NCI-H748 (cell line): ENCODE measurements at regions not wholly inside any gene's neighbourhood (a gene's known extent, or its start where the extent isn't known, plus 50 kb on each side); places are given as distances from the start of the nearest gene placed in this dataset.
A peak's percentile ranks its signal among the peaks of the same experiment; 100 is the strongest.
"Not testable (repeated sequence)": the region's sequence is repeated elsewhere in the genome, so short reads cannot be mapped to it uniquely, and the experiment has no call there.

ENCODE experiments used
- DNase-seq: peaks from one replicate; lab custom pipeline; 2025; ENCODE audit not compliant: unreplicated experiment; lab: John Stamatoyannopoulos, UW

DNA sequence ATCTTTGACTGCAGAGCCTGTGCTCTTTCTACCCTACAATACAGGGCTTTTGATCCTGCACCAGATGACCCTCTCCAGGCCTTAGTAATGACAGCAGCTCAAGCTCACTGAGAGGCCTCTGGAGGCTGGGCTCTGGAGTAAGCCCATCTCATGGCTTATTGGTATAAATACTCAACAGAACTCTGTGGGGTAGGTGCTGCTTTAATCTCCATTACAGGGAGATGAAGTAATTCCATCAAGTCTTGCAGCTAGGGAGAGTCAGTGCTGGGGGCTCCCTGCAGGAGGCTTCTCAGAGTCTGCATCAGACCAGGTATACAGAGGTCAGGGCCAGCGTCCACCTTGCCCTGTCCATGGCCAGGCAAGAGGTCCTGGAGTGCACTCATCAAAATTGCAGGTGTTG, 89.2 kb upstream of the SLC6A11 start:
- DNase-seq, result no peak

DNA sequence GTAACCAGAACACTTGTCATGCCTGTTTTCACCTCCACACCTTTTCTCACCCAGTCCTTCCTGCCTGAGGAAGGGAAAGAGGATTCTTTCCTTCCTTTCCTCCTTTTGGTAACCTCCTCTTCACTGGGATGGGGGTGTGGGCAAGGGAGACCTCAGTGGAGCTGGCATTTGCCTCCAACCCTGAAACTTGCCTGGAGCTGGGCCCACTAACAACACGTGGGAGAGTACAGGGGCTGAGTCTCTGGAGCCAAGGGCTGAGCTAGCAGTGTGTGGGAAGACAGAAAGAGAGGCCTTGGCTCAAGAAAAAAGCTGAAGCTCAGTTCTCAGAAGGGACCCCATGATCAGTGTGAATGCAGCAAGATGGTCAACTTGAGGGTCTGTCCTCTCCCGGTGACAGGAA, 86.6 kb upstream of the SLC6A11 start:
- no peak for DNase-seq

DNA sequence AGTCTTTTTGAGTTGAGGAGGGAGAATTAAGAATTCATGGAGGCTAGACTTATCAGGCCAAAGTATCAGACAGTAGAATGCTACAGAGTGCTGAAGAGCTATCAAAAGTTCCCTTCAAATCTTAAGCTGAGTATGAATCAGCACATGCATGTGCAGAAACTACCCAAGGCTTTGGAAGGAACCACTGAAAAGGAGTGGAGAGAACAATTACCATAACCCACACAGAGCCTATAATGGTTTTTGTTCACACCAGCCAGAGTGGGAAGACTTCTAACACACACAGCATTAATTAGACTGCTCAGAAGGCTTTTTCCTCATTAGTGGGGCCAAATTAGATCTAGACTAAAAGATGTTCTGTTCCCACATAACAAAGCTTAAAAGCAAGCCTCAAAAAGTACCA, 83.7 kb upstream of the SLC6A11 start:
- no peak for DNase-seq

DNA sequence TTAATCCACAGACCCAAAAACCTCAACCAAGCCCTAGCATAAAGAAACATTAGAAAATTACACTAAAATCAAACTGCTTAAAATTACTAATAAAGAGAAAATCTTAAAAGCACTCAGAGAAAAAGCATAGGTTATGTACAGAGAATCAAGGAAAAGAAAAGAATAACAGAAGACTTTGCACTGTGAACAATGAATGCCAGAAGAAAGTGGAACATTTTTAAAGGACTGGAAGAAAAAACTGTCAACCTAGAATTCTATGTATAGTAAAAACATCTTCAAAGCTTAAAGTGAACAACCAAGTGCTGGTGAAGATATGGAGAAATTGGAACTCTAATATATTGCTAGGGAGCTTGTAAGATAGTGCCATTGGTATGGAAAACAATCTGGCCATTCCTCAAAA, 82.7 kb upstream of the SLC6A11 start:
- DNase-seq, result no peak

DNA sequence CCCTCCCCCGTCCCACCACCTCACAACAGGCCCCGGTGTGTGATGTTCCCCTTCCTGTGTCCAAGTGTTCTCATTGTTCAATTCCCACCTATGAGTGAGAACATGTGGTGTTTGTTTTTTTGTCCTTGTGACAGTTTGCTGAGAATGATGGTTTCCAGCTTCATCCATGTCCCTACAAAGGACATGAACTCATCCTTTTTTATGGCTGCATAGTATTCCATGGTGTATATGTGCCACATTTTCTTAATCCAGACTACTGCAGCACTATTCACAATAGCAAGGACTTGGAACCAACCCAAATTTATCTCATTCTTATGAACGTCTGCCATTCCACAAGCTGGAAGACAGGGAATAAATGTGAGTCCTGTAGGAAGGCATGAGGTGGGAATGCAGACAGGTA, 79.6 kb upstream of the SLC6A11 start:
- not testable (repeated sequence) for DNase-seq

DNA sequence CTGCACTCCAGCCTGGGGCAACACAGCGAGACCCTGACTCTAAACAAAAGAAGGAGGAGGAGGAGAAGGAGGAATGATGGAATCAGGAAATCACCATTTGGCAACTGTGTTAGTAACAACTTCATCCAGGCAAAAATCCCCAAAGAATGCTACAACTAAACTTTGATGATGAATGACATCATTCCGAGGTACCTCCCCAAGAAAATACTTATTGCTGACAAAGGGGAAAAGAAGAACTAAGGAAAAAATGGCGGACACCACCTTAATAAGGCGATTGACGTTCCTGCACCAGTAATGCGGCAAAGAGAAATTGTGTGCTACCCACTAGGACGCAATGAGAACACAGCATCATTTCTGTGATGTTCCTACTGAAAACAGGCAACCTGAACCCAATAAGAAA, 78.2 kb upstream of the SLC6A11 start:
- no peak for DNase-seq

DNA sequence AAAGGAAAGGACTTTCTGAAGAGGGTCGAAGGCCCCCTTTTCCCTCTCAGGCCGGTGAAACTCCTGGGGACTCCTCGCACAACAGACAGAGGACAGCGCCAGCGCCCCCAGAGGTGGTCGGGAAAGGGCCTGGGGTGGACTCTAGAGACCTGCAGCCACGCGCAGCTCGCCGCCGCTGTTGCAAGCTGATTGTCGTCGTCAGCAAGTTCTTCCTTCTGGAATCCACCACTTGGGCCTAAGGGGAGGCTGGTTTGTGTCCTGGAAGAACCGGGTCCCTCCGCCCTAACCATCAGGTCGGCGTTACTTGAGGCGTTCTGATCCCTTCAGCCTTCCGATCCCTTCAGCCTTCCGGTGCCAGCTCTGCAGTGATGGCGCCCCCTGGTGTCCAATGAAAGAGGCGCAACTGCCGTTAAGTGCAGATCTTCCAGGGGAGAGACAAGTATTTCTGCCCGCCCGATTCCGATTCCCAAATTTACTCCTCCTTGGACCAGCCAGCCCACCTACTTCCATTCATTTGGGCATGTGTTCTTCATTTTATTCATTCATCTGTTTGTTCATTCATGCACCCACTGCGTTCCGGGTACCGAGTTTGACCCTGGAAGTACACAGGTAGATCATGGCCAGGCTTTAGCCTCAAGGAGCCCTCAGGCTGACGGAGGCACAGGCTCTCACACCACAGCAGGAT, 77.2 kb upstream of the SLC6A11 start:
- DNase-seq, result peak; percentile 54

DNA sequence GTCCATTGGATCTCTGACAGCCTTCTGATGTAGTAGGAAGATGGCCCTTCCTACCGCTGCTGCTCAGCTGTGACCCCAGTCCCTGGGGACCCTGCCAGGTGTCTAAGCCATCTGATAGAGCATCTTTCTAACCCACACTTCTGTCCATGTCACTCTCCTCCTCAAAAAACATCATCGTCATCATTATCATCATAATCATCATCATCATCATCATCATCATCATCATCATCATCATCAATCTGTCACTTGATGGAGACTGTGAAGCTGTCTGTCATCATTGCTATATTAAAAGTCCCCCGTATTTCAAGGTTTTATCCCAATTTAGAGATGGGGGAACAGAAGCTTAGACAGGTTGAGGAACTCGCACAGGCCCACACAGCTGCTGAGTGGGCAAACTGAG, 75.1 kb upstream of the SLC6A11 start:
- no peak for DNase-seq

DNA sequence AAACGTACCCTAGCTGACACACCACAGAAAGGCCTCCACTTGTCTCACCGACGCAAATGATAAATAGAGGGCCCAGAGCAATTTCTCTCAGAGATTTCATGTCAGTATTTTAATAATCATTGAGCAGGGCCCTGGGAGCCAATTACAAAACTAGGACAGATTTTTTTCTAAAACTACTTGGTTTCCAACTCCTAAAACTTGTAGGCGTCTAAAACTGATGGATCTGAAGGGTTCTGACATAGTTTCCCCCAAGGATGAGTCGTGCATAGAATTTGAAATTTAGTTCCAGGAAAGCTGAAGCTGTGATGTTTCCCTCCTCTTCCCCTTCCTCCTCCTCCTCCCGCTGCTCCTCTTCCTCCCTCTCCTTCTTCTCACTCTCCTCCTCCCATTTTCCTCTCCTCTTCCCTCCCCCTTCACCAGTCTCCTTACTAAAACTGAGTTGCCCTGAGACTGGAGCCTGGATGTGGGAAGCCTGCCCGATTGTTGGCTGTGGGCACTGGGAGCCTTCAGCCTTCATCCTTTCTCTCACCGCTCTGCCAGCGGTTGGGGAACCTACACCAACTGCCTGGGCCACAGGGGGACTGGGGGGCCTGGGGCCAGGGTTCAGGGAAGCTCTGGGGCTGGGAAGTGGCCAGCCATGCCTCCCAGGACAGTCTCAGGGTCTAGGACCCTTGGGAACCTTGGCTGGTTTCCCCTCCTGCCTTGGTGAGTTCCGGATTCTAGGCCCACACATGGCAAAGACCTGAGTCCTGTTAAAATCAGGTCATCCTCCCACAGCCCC, 73.9 kb upstream of the SLC6A11 start:
- DNase-seq, result no peak

DNA sequence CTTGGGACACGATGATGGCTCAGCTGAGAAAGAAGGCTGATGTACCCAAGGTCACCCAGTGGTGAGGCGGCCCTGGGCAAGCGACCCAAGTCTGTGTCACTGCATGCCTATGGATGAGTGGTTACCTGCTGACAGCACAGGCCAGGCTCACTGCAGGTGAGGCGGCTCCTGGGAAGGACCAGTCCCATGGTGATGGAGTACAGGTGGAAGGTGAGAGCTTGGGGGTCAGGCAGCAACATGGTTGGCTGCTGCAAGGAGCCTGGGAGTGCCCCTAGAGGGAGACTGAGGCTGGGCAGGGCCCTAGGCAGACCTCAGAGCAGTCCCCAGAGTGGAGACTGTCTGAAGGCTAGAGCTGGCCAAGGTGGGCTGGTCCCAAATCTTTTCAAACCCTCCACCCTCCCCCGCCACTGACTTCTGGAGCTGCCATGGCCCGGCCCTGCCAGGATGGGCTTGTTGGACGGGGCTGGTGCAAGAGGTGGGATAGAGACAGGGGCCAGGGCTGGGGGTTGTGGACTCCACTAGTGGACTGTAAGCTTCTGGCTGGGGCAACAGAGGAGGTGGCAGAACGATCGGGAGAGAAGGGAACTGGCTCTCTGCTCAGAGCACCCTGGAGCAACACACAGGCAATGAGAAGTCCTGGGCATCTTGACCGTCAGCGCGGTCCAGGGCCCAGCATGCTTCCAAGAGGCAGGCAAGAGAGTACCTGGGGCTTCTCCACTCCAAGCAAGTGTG, 72.5 kb upstream of the SLC6A11 start:
- no peak for DNase-seq

DNA sequence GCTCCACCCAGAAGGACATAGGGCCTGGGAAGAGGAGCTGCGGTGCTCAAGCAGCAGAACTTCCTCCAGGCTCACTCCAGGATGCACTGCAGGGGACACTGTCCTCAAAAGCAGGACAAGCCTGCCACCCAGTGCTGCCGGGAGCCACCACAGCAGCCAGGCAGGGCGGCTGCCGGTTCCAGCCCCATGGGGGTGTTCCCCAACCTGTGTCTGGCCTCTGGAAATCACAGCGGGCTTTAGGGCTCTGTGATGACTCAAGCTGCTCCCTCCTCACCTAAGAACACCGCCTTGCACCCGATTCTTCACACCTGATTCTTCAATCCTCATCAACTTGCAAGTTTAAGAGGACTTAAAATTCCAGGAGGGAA, 71.9 kb upstream of the SLC6A11 start:
- DNase-seq, result no peak

DNA sequence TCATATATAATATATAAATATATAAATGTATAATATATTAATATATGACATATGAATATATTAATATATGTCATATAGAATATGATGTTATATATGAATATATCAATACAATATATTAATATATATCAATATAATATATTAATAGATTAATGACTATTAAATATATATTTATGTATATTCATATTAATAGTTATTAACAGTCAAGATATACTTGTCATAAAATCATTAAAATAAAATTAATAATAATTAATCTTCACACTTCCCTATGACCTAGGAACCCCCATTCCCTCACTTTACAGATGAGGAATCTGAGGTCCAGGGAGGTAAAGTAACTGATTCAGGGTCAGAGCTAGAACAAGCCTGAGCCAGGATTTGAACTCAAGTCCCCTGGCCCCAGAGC, 70.6 kb upstream of the SLC6A11 start:
- DNase-seq, result no peak

DNA sequence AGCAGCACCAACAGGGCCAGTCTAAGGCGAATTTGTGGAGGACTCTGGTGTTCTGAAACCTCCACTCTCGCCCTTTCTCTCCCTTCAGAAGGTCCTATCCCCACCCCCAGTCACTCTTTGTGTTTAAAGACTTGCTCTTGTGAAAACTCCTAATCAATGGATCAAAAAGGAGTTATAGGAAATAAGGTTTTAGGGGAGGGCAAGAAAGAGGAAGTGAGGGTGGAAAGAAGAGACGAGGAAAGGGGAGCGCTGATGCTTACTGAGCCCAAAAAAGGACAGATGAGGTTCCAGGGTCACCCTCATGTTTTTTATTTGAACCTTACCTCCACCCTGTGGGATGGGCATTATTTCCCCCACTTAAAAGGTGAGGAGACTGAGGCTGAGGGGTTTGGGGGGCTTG, 70.0 kb upstream of the SLC6A11 start:
- DNase-seq, result no peak

DNA sequence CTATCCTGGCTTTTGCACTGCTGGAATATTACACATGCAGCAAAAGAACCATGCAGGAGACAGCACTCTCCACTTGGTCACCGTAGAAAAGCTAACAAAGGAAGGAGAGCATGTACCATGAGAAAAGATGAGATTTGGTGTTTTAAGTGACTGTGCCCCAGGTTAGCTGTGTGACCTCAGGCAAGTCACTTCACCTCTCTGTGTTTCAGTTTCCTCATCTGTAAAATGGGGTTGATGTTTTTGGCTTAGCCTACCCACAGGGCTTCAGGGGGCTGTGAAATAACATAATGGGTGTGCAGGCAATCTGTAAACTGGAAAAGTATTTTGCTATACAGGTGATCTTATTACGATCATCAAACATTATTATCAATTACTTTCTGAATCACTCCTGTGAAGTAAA, 69.3 kb upstream of the SLC6A11 start:
- DNase-seq, result no peak

DNA sequence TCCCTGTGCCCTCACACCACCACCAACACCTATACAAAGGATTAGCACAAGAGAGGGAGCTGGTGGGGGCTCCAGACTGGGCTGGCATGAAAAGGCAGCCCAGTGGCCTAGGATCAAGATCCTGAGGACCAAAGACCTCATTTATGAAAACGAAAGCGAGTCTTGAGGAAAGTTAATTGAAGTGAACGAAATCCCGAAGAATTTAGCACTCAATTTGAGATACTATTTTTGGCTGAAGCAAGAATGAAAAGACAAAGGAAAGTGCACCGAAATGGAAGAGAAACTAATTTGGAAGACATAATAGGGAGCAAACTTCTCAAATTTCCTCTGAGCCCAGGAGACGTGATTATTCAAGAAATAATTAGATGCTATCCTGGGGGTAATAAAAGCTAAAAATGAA, 68.7 kb upstream of the SLC6A11 start:
- no peak for DNase-seq

DNA sequence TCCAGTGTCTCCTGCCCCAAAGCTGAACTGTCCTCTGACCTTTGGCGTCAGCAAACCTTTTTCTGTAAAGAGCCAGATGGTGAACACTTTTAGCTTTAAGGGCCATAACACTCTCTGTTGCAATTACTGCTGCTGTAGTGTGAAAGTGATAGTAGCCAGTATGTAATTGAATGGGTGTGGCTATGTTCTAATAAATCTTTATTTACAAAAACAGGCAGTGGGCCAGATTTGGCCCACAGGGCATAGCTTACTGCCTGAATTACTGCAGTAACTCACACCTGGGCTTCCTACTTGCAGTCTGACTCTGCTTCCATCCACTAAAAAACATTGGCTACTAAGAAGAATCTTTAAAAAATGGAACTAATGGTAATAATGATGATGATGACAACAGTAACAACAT, 68.0 kb upstream of the SLC6A11 start:
- no peak for DNase-seq

DNA sequence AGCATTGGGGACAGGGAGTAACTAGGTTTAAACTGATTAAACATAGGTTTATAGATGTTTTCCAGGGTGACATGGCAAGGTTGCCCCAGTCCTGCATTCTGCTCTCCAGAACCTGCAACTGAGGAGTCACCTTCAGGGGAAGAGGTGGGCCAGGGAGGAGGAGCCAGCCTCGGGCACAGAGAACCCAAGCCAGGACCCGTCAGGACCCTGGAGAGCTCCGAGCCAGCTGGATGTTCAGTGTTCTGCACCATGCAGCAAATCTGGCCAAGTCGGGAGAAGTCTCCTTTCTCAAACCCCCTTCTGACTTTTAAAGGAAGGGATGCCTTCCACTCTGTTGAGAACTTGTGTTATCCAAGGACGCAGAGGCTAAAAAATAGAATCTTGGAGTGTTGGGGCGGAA, 62.1 kb upstream of the SLC6A11 start:
- DNase-seq, result no peak

DNA sequence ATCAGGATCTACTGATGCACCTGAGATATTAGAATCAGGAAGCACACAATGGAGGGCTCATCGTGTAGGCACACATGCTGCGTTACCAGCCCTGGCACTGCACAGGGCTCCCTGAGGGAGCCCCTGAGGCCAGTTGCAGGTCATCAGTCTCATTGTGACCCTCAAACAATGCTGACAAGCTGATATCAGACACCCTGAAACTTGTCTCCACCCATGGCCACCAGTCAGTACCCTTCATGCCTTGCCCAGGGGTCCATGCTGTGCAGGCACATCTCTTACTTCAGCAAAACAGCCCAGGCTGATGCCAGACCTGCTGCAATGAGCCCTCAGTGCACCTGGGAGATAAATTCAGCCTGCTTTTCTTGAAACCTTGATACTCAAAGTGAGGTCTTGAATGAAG, 59.5 kb upstream of the SLC6A11 start:
- DNase-seq, result no peak

DNA sequence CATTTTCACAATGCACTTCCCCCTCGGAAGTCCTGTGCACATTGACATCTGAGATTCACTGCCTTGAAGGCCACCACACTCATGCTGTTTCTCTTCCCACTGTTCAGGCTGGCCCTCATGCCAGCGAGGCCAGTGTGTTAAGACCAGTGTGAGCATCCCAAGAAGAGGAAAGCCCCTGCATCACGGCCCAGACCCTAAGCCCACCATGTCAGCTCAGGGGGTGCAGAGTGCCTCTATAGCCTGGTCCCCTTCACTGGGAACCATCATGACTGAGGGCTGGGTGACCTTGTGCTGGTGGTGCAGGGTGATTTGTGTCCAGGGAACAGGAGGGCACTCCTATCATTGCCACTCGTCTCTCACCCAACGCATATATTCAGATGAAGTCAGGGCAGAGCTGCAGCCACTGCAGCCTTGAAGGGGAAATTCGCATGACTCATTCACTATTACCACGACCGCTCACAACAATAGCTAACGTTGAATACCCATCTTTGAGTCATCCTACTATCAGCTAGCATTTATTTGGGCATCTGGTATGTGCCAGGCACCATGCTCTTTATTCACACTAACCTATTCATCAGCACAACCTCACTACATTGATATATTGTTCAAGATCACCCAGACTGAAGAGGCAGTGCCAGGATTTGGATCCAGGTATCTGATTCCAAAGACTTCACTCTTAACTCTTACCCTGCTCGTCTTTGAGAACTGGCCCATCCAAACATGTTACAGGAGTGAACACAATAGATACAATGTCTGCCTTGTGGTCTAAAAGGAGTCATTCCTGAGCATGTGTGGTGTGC, 58.8 kb upstream of the SLC6A11 start:
- no peak for DNase-seq

DNA sequence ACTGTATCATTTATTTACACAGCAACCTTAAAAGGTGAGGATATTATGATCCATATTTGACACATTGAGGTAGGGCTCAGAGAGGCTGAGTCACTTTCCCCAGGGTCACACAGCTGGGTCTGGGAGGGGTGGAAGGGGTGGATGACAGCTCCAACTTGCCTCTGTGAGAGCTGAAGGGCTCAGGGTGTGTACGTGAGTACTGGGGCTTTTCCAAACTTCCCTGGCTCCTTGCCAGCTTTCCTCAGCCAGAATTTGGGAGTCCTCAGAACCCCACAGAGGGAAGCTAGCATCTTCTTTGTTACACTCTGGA, 58.3 kb upstream of the SLC6A11 start:
- DNase-seq, result no peak

DNA sequence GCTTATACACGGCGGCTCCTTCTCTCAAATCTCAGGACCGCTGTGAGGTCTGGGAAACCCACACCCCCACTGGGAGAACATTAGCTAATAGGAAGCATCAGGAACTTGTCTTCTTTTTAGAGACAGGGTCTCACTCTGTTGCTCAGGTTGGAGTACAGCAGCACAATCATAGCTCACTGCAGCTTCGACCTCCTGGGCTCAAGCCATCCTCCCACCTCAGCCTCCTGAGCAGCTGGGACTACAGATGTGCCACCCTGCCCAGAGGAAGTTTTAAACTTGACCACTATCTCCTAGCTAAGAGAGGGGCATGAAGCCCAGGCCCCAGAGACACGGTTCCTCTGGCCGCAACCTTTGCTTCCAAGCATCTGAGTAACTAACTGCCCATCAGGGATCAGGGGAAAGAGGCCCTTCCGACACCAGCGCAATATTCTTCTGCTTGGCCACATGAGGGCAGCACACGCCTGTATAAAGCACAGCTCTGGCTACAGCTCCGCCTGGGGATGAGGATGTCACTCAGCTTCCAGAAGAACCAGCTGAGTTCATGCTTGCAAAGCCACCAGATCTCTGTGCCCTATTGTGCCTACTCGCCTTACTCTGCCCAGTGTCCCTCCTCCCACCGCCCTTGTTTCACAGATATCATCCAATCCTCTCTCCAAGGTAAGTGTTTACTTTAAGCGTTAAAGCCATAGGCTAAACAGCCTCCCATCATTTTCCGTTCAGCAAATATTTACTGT, 57.6 kb upstream of the SLC6A11 start:
- peak; percentile 89 for DNase-seq
